ENCODE measurements at regions not wholly inside any gene's neighbourhood (a gene's known extent, or its start where the extent isn't known, plus 50 kb on each side); places are given as distances from the start of the nearest gene placed in this dataset.
"Not testable (repeated sequence)": the region's sequence is repeated elsewhere in the genome, so short reads cannot be mapped to it uniquely, and the experiment has no call there.

GRCh38 chr9:135303865-135304499 lies 175.6 kb upstream of the PPP1R26 start:
- TF ChIP-seq, protein P1, sequence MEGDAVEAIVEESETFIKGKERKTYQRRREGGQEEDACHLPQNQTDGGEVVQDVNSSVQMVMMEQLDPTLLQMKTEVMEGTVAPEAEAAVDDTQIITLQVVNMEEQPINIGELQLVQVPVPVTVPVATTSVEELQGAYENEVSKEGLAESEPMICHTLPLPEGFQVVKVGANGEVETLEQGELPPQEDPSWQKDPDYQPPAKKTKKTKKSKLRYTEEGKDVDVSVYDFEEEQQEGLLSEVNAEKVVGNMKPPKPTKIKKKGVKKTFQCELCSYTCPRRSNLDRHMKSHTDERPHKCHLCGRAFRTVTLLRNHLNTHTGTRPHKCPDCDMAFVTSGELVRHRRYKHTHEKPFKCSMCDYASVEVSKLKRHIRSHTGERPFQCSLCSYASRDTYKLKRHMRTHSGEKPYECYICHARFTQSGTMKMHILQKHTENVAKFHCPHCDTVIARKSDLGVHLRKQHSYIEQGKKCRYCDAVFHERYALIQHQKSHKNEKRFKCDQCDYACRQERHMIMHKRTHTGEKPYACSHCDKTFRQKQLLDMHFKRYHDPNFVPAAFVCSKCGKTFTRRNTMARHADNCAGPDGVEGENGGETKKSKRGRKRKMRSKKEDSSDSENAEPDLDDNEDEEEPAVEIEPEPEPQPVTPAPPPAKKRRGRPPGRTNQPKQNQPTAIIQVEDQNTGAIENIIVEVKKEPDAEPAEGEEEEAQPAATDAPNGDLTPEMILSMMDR (IDR thresholded peaks at IDR 0.05) = no peak
- no peak for TF ChIP-seq POLR2A (IDR thresholded peaks at IDR 0.05)
- no peak for TF ChIP-seq EP300 (IDR thresholded peaks at IDR 0.05)
- no peaks in the 10 kb centered on the region for H3K4me1 ChIP-seq
- H3K36me3 ChIP-seq = no peaks in the 10 kb centered on the region
- peaks cover 0 to 46% of the 10 kb centered on the region in 2 donors for H3K27me3 ChIP-seq
- H3K4me3 ChIP-seq = no peak overlapping the region
- no peak overlapping the region for H3K27ac ChIP-seq
- no peak for DNase-seq (ENCODE audit: low spot score in 2 of 2)
- H3K9me3 ChIP-seq = no peaks in the 10 kb centered on the region

GRCh38 chr9:135304886-135305285 lies 174.7 kb upstream of the PPP1R26 start:
- Histone ChIP-seq H3K36me3 (no peaks in the 10 kb centered on the region), H3K9me3 (no peaks in the 10 kb centered on the region), H3K4me1 (no peaks in the 10 kb centered on the region), H3K4me3 (no peak overlapping the region), H3K27me3 (peaks cover 0 to 44% of the 10 kb centered on the region in 2 donors), H3K27ac (no peak overlapping the region)
- DNase-seq (ENCODE audit: low spot score in 2 of 2) = no peak
- WGBS, 2 donors = 87 to 97% methylated on average over 3 of the region's 3 CpGs
- TF ChIP-seq, protein P1 (IDR thresholded peaks at IDR 0.05) = no peak
- TF ChIP-seq POLR2A (IDR thresholded peaks at IDR 0.05) = no peak
- no peak for TF ChIP-seq EP300 (IDR thresholded peaks at IDR 0.05)

GRCh38 chr9:135305546-135306180 lies 173.9 kb upstream of the PPP1R26 start:
- DNase-seq (ENCODE audit: low spot score in 2 of 2) = no peak

GRCh38 chr9:135306699-135307098 lies 172.9 kb upstream of the PPP1R26 start:
- Histone ChIP-seq H3K9me3 (peaks cover 0 to under 1% (median 0%) of the 10 kb centered on the region in 4 donors), H3K36me3 (no peaks in the 10 kb centered on the region), H3K4me3 (no peak overlapping the region), H3K27ac (peak overlapping the region in 3 of 4 donors; percentile 1 to 59 (median 2)), H3K4me1 (no peaks in the 10 kb centered on the region), H3K27me3 (peaks cover 0 to 26% of the 10 kb centered on the region in 2 donors)
- TF ChIP-seq EP300 (IDR thresholded peaks at IDR 0.05) (no peak), POLR2A (IDR thresholded peaks at IDR 0.05) (no peak)
- TF ChIP-seq, protein P1 (IDR thresholded peaks at IDR 0.05) = no peak
- no peak for DNase-seq (ENCODE audit: low spot score in 2 of 2)
- WGBS, 2 donors = 63 to 71% methylated on average over 12 of the region's 12 CpGs

More at GRCh38 chr9:135305546-135306180, 173.9 kb upstream of the PPP1R26 start:
- H3K36me3 ChIP-seq = no peaks in the 10 kb centered on the region
- peaks cover 0 to 36% of the 10 kb centered on the region in 2 donors for H3K27me3 ChIP-seq
- no peak overlapping the region for H3K27ac ChIP-seq
- 77 to 78% methylated on average over 11 to 12 of the region's 12 CpGs for WGBS, 2 donors
- TF ChIP-seq, protein P1 (IDR thresholded peaks at IDR 0.05) = no peak
- TF ChIP-seq POLR2A (IDR thresholded peaks at IDR 0.05) (no peak), EP300 (IDR thresholded peaks at IDR 0.05) (no peak)
- H3K9me3 ChIP-seq = no peaks in the 10 kb centered on the region
- no peak overlapping the region for H3K4me3 ChIP-seq
- H3K4me1 ChIP-seq = no peaks in the 10 kb centered on the region

DNA sequence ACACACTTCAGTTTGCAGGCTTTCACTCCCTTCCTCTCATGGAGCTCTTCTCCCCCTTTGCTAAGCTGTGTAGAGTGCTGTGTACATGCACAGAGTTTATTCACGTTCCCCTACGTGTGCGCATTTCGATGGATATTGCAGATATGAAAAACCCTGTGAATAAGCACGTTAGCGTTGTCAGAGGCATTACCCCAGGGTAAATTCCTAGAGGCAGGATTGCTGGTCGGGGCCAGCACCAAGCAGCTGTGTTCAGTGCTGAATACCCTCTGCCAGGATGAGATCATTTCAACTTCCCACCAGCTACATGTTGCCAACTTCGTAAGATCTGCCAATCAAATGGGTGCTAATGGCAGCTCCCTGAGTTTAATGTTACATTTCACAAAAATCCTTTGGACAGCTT lies 172.3 kb upstream of the PPP1R26 start:
- Histone ChIP-seq H3K36me3 (no peaks in the 10 kb centered on the region), H3K4me1 (no peaks in the 10 kb centered on the region), H3K27ac (peak overlapping the region in 2 of 4 donors; percentile 1 to 59), H3K9me3 (peaks cover 0 to 7% (median 3%) of the 10 kb centered on the region in 4 donors), H3K4me3 (no peak overlapping the region), H3K27me3 (peaks cover 0 to 20% of the 10 kb centered on the region in 2 donors)
- no peak for DNase-seq (ENCODE audit: low spot score in 2 of 2)
- WGBS, 2 donors = 45 to 56% methylated on average over 8 of the region's 8 CpGs
- TF ChIP-seq POLR2A (IDR thresholded peaks at IDR 0.05) = no peak
- TF ChIP-seq, protein P1 (IDR thresholded peaks at IDR 0.05) = no peak
- no peak for TF ChIP-seq EP300 (IDR thresholded peaks at IDR 0.05)

DNA sequence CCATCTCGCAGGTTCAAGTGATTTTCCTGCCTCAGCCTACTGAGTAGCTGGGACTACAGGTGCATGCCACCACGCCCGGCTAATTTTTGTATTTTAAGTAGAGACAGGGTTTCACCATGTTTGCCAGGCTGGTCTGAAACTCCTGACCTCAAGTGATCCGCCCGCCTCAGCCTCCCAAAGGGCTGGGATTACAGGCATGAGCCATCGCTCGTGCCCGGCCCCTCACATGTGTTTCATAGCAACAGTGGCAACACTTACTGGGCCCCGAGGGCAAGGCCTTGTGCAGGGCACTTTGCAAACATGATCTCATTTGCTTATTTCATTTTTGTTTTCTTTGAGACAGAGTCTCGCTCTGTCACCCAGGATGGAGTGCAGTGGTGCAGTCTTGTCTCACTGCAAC lies 171.7 kb upstream of the PPP1R26 start:
- H3K4me1 ChIP-seq; H3K4me3 ChIP-seq; DNase-seq (ENCODE audit: low spot score in 2 of 2); H3K27ac ChIP-seq; H3K36me3 ChIP-seq: not testable (repeated sequence)
- 60 to 70% methylated on average over 10 of the region's 10 CpGs for WGBS, 2 donors
- peaks cover 0 to 12% (median 4%) of the 10 kb centered on the region in 4 donors for H3K9me3 ChIP-seq
- H3K27me3 ChIP-seq = peaks cover 0 to 14% of the 10 kb centered on the region in 2 donors
